ENCODE measurements at regions not wholly inside any gene's neighbourhood (a gene's known extent, or its start where the extent isn't known, plus 50 kb on each side); places are given as distances from the start of the nearest gene placed in this dataset.

DNA sequence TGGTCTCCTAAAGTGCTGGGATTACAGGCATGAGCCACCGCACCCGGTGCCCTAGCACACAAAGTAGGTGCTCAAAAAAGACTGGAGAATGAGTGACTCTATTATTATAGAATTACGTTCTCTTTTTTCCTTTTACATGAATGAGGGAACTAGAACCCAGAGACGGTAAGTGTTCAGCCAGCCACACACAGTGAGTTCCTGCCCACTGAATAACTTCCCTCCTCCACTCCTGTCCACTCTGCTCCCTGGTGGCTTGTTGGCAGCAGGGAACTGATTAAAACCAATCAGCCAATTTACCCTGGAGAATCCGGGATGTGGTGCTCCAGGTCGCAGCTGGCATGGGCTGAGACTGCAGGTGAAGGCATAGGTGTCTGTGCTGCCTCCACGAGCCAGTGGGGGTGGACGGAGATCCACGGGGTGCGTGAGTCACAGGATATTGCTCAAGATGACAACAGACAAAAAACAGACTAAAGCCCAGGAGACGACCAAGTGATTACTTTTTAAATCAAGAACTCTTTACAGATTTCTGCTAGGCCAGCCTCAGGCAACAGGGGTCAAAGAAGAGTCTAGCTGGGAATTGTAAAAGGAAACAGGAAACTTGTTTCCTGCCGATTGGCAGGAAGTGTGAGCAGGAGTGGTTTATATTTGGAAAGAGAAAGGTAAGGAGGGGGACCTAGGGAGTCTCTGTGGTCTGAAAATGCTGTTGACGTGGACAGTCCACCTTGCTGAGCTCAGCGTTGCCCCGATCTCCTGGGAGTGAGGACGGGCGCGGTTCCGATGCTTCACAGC lies 95.2 kb upstream of the TP53I11 start:
- TF ChIP-seq, protein P1, sequence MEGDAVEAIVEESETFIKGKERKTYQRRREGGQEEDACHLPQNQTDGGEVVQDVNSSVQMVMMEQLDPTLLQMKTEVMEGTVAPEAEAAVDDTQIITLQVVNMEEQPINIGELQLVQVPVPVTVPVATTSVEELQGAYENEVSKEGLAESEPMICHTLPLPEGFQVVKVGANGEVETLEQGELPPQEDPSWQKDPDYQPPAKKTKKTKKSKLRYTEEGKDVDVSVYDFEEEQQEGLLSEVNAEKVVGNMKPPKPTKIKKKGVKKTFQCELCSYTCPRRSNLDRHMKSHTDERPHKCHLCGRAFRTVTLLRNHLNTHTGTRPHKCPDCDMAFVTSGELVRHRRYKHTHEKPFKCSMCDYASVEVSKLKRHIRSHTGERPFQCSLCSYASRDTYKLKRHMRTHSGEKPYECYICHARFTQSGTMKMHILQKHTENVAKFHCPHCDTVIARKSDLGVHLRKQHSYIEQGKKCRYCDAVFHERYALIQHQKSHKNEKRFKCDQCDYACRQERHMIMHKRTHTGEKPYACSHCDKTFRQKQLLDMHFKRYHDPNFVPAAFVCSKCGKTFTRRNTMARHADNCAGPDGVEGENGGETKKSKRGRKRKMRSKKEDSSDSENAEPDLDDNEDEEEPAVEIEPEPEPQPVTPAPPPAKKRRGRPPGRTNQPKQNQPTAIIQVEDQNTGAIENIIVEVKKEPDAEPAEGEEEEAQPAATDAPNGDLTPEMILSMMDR (IDR thresholded peaks at IDR 0.05; ENCODE audit: low read depth, low read length, poor library complexity, severe bottlenecking), result no peak
- TF ChIP-seq EZH2phosphoT487 (IDR thresholded peaks at IDR 0.05; ENCODE audit: borderline replicate concordance, low read length), result no peak

Measured in DOHH2 (cell line).